GM23338 (cell line): ENCODE measurements at regions not wholly inside any gene's neighbourhood (a gene's known extent, or its start where the extent isn't known, plus 50 kb on each side); places are given as distances from the start of the nearest gene placed in this dataset.

Experiments
- ATAC-seq: fragments of 200-7000 bp; cut with Tn5 transposase; 3 replicates; pipeline ENCODE4 v1.9.1; 2020
- DNase-seq: peaks from one replicate; pipeline ENCODE4 v3.0.0-alpha.2; 2015; ENCODE audit warnings: low spot score
- H2AFZ ChIP-seq: fragments of 200-600 bp; sonication (generic); 2 replicates; pipeline ENCODE4 v1.8.0; 2016; ENCODE audit warnings: antibody characterized with exemption, mild to moderate bottlenecking, moderate library complexity
- H3F3A ChIP-seq: fragments of 200-600 bp; sonication (generic); replicated peaks from 2 replicates; pipeline ENCODE4 v1.8.0; 2017; ENCODE audit warnings: antibody characterized with exemption, mixed run types, low read depth
- H3K27ac ChIP-seq: fragments of 200-600 bp; sonication (generic); 2 replicates; pipeline ENCODE4 v1.6.1; 2016; ENCODE audit warnings: low read depth
- H3K27me3 ChIP-seq: fragments of 200-600 bp; sonication (generic); 2 replicates; pipeline ENCODE4 v1.8.0; 2016; ENCODE audit warnings: mild to moderate bottlenecking, mixed run types, moderate library complexity; ENCODE audit not compliant: insufficient read depth
- H3K36me3 ChIP-seq: fragments of 200-600 bp; sonication (generic); 2 replicates; pipeline ENCODE4 v1.8.0; 2016; ENCODE audit warnings: mild to moderate bottlenecking; ENCODE audit not compliant: insufficient read depth
- H3K4me1 ChIP-seq: fragments of 200-600 bp; sonication (generic); 2 replicates; pipeline ENCODE4 v1.8.0; 2016; ENCODE audit warnings: mild to moderate bottlenecking, moderate library complexity; ENCODE audit not compliant: insufficient read depth
- H3K4me2 ChIP-seq: fragments of 200-600 bp; sonication (generic); 2 replicates; pipeline ENCODE4 v1.7.1; 2017; ENCODE audit warnings: mixed run types
- H3K4me3 ChIP-seq: fragments of 200-600 bp; sonication (generic); 2 replicates; pipeline ENCODE4 v1.6.1; 2016; ENCODE audit warnings: mixed run types
- H3K79me2 ChIP-seq: fragments of 200-600 bp; sonication (generic); replicated peaks from 2 replicates; pipeline ENCODE4 v1.8.0; 2017; ENCODE audit warnings: mild to moderate bottlenecking; ENCODE audit not compliant: insufficient read depth
- H3K9me2 ChIP-seq: fragments of 200-600 bp; sonication (generic); 2 replicates; pipeline ENCODE4 v1.8.0; 2017; ENCODE audit not compliant: insufficient read depth
- H4K20me1 ChIP-seq: fragments of 200-600 bp; sonication (generic); replicated peaks from 2 replicates; pipeline ENCODE4 v1.8.0; 2017; ENCODE audit warnings: mild to moderate bottlenecking; ENCODE audit not compliant: insufficient read depth
- H3K27ac Mint-ChIP-seq: 2 replicates; pipeline ENCODE4 v1.8.0; 2020; ENCODE audit warnings: inconsistent platforms, mild to moderate bottlenecking, moderate library complexity, mixed read lengths
- H3K27me3 Mint-ChIP-seq: 3 replicates; pipeline ENCODE4 v1.8.0; 2022; ENCODE audit warnings: low read depth, mild to moderate bottlenecking, moderate library complexity, mixed read lengths, inconsistent platforms; ENCODE audit not compliant: insufficient read depth, poor library complexity
- H3K36me3 Mint-ChIP-seq: 3 replicates; pipeline ENCODE4 v1.8.0; 2021; ENCODE audit warnings: low read depth, mild to moderate bottlenecking, inconsistent platforms, moderate library complexity, mixed read lengths
- H3K4me1 Mint-ChIP-seq: 3 replicates; pipeline ENCODE4 v1.8.0; 2020; ENCODE audit warnings: mild to moderate bottlenecking, inconsistent platforms, mixed read lengths
- H3K4me3 Mint-ChIP-seq: 3 replicates; pipeline ENCODE4 v1.8.0; 2021; ENCODE audit warnings: moderate library complexity, mild to moderate bottlenecking, inconsistent platforms, mixed read lengths
- H3K9me3 Mint-ChIP-seq: 3 replicates; pipeline ENCODE4 v1.8.0; 2020; ENCODE audit warnings: moderate library complexity, mild to moderate bottlenecking, inconsistent platforms, mixed read lengths
- CREB1 ChIP-seq: fragments of 250-450 bp; sonication (Bioruptor Pico); IDR thresholded peaks from 2 replicates; pipeline ENCODE4 v1.5.0; 2020; ENCODE audit warnings: low read depth, mild to moderate bottlenecking, moderate library complexity
- CTCF ChIP-seq, 2 experiments: fragments of 200-600 bp in 1 of 2; sonication (generic) in 1 of 2; conservative IDR thresholded peaks; 2 replicates each; pipeline versions ENCODE4 v1.5.1 to v1.6.1; 2016 to 2017; ENCODE audit warnings: antibody characterized with exemption in 2 of 2, low read depth in 2 of 2, mild to moderate bottlenecking in 2 of 2, moderate library complexity in 1 of 2
- ETS1 ChIP-seq: IDR thresholded peaks from 2 replicates; pipeline ENCODE4 v1.6.1; 2016; ENCODE audit warnings: antibody characterized with exemption
- EZH2 ChIP-seq: fragments of 200-600 bp; sonication (generic); IDR thresholded peaks from one replicate; pipeline ENCODE4 v1.8.0; 2017; ENCODE audit warnings: antibody characterized with exemption, mild to moderate bottlenecking, low read depth; ENCODE audit not compliant: unreplicated experiment
- EZH2phosphoT487 ChIP-seq: fragments of 200-600 bp; sonication (generic); IDR thresholded peaks from one replicate; pipeline ENCODE4 v1.8.1; 2018; ENCODE audit warnings: antibody characterized with exemption; ENCODE audit not compliant: unreplicated experiment
- JUNB ChIP-seq: IDR thresholded peaks from one replicate; pipeline ENCODE4 v1.6.1; 2016; ENCODE audit warnings: antibody characterized with exemption; ENCODE audit not compliant: unreplicated experiment
- NANOG ChIP-seq: IDR thresholded peaks from 2 replicates; pipeline ENCODE4 v1.6.1; 2016; ENCODE audit warnings: antibody characterized with exemption, borderline replicate concordance
- POLR2AphosphoS5 ChIP-seq: IDR thresholded peaks from 2 replicates; pipeline ENCODE4 v1.6.1; 2016; ENCODE audit warnings: antibody characterized with exemption, low read depth
- REST ChIP-seq: IDR thresholded peaks from one replicate; pipeline ENCODE4 v1.6.1; 2018; ENCODE audit warnings: antibody characterized with exemption; ENCODE audit not compliant: unreplicated experiment
- STAT1 ChIP-seq: IDR thresholded peaks from one replicate; pipeline ENCODE4 v1.6.1; 2016; ENCODE audit warnings: antibody characterized with exemption; ENCODE audit not compliant: unreplicated experiment
- ZNF114 ChIP-seq: fragments of 250-450 bp; sonication (Bioruptor Pico); IDR thresholded peaks from 2 replicates; pipeline ENCODE4 v1.5.0; 2020; ENCODE audit warnings: mild to moderate bottlenecking, moderate library complexity
- ZNF331 ChIP-seq: fragments of 250-450 bp; sonication (Bioruptor Pico); IDR thresholded peaks from 2 replicates; pipeline ENCODE4 v1.5.0; 2020; ENCODE audit warnings: low read depth, mild to moderate bottlenecking, moderate library complexity
- ZNF462 ChIP-seq: fragments of 250-450 bp; sonication (Bioruptor Pico); IDR thresholded peaks from 2 replicates; pipeline ENCODE4 v1.5.0; 2020; ENCODE audit warnings: mild to moderate bottlenecking, moderate library complexity

- H3K27ac ChIP-seq, result no peak overlapping the region
- Mint-ChIP-seq H3K27ac (no peak overlapping the region), H3K4me3 (no peak overlapping the region), H3K36me3 (peaks cover 2% of the 10 kb centered on the region; the same call in 2 of the 3 replicates), H3K27me3 (no peaks in the 10 kb centered on the region), H3K4me1 (no peaks in the 10 kb centered on the region), H3K9me3 (no peaks in the 10 kb centered on the region; the same call in 2 of the 3 replicates)
- H4K20me1 ChIP-seq, result no peaks in the 10 kb centered on the region
- H3F3A ChIP-seq, result no peaks in the 10 kb centered on the region
- H3K79me2 ChIP-seq, result no peaks in the 10 kb centered on the region
- H3K27me3 ChIP-seq, result no peaks in the 10 kb centered on the region
- H3K4me2 ChIP-seq, result no peak overlapping the region
- H3K4me1 ChIP-seq, result no peaks in the 10 kb centered on the region
- no peak for TF ChIP-seq NANOG
- no peak for TF ChIP-seq ZNF331 (CRISPR knock-in tag)
- no peak for TF ChIP-seq ZNF114 (CRISPR knock-in tag)
- TF ChIP-seq EZH2, result no peak
- TF ChIP-seq POLR2AphosphoS5, result no peak
- no peak for TF ChIP-seq REST
- TF ChIP-seq ETS1, result no peak
- TF ChIP-seq ZNF462, result no peak
- no peak for TF ChIP-seq EZH2phosphoT487
- no peak for TF ChIP-seq JUNB
- TF ChIP-seq CTCF (conservative IDR thresholded peaks at IDR 0.05; ENCODE audit: low read depth in 2 of 2), result no peak
- TF ChIP-seq STAT1, result no peak
- no peak for TF ChIP-seq CREB1
- no peak for ATAC-seq
- H3K4me3 ChIP-seq, result no peak overlapping the region
- H3K9me2 ChIP-seq, result no peaks in the 10 kb centered on the region
- peaks cover 4% of the 10 kb centered on the region; the same call in 1 of the 2 replicates for H3K36me3 ChIP-seq
- no peak for DNase-seq
- H2AFZ ChIP-seq, result no peak overlapping the region
Observed at GRCh38 chr4:163591614-163592020, 97.1 kb downstream of the TMA16 start.
